ENCODE measurements at regions not wholly inside any gene's neighbourhood (a gene's known extent, or its start where the extent isn't known, plus 50 kb on each side); places are given as distances from the start of the nearest gene placed in this dataset.

DNA sequence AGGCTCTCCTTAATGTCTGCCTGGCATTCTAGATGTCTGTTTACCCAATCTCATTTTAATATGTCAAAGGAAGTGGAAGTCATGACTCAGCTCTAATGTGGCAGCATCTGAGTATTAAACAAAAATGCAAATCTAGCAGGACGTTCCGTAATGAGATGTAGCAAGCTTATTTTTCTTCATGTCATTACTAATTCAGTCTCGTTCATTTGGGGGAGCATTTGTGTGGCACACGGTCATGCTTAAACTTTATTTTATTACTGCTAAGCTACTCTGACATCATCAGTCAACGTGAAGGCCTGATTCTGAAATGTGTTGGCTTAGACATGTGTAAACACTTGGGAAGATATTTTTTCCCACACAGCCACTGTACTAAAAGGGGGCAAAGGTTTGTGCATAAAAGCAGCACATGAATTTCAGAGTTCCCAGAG lies 326.7 kb upstream of the TMPO start:
- H3K9ac ChIP-seq, result no peak overlapping the region
- H3K36me3 ChIP-seq (replicated peaks in 1 of 2; ENCODE audit: control insufficient read depth in 1 of 2, insufficient read depth in 2 of 2, low read length in 1 of 2), result no peaks in the 10 kb centered on the region
- no peak overlapping the region for H3K4me3 ChIP-seq (ENCODE audit: low read depth in 2 of 2, low read length in 1 of 2)
- no peak overlapping the region for H2AFZ ChIP-seq (ENCODE audit: low read depth)
- no peak overlapping the region for H3K4me2 ChIP-seq
- no peaks in the 10 kb centered on the region for H3K4me1 ChIP-seq (ENCODE audit: control insufficient read depth in 1 of 2, insufficient read depth in 2 of 2, low read depth in 1 of 2, low read length in 1 of 2)
- H3K27me3 ChIP-seq (ENCODE audit: insufficient read depth), result no peaks in the 10 kb centered on the region
- H3K9me3 ChIP-seq, result no peaks in the 10 kb centered on the region
- H3K9me2 ChIP-seq, result no peaks in the 10 kb centered on the region
- POLR2A ChIA-PET, result no interaction called here
- CTCF ChIA-PET, result no interaction called here
- no peak for DNase-seq
- TF ChIP-seq, protein P1, sequence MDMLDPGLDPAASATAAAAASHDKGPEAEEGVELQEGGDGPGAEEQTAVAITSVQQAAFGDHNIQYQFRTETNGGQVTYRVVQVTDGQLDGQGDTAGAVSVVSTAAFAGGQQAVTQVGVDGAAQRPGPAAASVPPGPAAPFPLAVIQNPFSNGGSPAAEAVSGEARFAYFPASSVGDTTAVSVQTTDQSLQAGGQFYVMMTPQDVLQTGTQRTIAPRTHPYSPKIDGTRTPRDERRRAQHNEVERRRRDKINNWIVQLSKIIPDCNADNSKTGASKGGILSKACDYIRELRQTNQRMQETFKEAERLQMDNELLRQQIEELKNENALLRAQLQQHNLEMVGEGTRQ (IDR thresholded peaks at IDR 0.05; ENCODE audit: borderline replicate concordance, low read depth, low read length), result no peak
- TF ChIP-seq TAF1 (IDR thresholded peaks at IDR 0.05; ENCODE audit: borderline replicate concordance, low read depth, low read length) (no peak), FOXM1 (IDR thresholded peaks at IDR 0.05; ENCODE audit: low read depth) (no peak), YY1 (IDR thresholded peaks at IDR 0.05; ENCODE audit: low read depth) (no peak), TCF12 (IDR thresholded peaks at IDR 0.05) (no peak), EP300 (IDR thresholded peaks at IDR 0.05; ENCODE audit: borderline replicate concordance in 1 of 2, low read depth in 1 of 2, low read length in 1 of 2) (no peak), RAD21 (IDR thresholded peaks at IDR 0.05; ENCODE audit: low read length) (no peak), RCOR1 (IDR thresholded peaks at IDR 0.05; ENCODE audit: low read length) (no peak), ELF1 (IDR thresholded peaks at IDR 0.05) (no peak), EZH2phosphoT487 (IDR thresholded peaks at IDR 0.05; ENCODE audit: borderline replicate concordance, low read depth) (no peak)
- TF ChIP-seq, protein P2, sequence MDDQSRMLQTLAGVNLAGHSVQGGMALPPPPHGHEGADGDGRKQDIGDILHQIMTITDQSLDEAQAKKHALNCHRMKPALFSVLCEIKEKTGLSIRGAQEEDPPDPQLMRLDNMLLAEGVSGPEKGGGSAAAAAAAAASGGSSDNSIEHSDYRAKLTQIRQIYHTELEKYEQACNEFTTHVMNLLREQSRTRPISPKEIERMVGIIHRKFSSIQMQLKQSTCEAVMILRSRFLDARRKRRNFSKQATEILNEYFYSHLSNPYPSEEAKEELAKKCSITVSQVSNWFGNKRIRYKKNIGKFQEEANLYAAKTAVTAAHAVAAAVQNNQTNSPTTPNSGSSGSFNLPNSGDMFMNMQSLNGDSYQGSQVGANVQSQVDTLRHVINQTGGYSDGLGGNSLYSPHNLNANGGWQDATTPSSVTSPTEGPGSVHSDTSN (IDR thresholded peaks at IDR 0.05), result no peak
- TF ChIP-seq, protein P3, sequence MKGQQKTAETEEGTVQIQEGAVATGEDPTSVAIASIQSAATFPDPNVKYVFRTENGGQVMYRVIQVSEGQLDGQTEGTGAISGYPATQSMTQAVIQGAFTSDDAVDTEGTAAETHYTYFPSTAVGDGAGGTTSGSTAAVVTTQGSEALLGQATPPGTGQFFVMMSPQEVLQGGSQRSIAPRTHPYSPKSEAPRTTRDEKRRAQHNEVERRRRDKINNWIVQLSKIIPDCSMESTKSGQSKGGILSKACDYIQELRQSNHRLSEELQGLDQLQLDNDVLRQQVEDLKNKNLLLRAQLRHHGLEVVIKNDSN (IDR thresholded peaks at IDR 0.05; ENCODE audit: borderline replicate concordance, low read depth), result no peak
- TF ChIP-seq, protein P4, sequence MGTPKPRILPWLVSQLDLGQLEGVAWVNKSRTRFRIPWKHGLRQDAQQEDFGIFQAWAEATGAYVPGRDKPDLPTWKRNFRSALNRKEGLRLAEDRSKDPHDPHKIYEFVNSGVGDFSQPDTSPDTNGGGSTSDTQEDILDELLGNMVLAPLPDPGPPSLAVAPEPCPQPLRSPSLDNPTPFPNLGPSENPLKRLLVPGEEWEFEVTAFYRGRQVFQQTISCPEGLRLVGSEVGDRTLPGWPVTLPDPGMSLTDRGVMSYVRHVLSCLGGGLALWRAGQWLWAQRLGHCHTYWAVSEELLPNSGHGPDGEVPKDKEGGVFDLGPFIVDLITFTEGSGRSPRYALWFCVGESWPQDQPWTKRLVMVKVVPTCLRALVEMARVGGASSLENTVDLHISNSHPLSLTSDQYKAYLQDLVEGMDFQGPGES (IDR thresholded peaks at IDR 0.05; ENCODE audit: low read depth, low read length), result no peak
- WGBS (ENCODE audit: low lambda C conversion rate), result 39% methylated on average over 5 of the region's 5 CpGs
- H3K79me2 ChIP-seq (ENCODE audit: insufficient read depth), result no peaks in the 10 kb centered on the region
- no peaks in the 10 kb centered on the region for H4K20me1 ChIP-seq (ENCODE audit: insufficient read depth)
- no peak overlapping the region for H3K27ac ChIP-seq (ENCODE audit: low read depth in 2 of 2, low read length in 1 of 2)
- H3F3A ChIP-seq (replicated peaks; ENCODE audit: insufficient read depth), result no peaks in the 10 kb centered on the region

DNA sequence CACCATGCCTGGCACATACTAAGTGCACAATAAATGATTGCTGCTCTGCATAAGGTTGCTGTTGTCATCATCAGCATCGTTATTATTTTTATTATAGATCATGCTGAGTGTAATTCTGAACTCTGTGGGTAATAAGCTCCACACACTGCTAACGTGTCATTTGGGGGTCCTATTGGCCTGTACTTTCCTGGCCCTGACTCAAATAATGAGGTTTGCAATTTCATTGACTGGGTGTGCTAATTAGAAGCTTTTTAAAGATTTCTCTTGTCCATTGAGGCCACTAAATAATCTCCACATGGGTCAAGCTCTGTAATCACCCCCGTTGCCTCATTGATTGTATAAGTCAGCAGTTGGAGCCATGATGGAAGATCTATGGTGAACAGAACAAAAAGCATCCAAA lies 320.8 kb upstream of the TMPO start:
- POLR2A ChIA-PET, result no interaction called here
- no peak for DNase-seq
- 15% methylated on average over 3 of the region's 3 CpGs for WGBS (ENCODE audit: low lambda C conversion rate)
- TF ChIP-seq FOXJ3 (CRISPR knock-in tag; IDR thresholded peaks at IDR 0.05) (no peak), RAD21 (IDR thresholded peaks at IDR 0.05; ENCODE audit: low read length) (no peak), FOXM1 (IDR thresholded peaks at IDR 0.05; ENCODE audit: low read depth) (no peak), SIN3A (IDR thresholded peaks at IDR 0.05; ENCODE audit: borderline replicate concordance, low read depth, low read length) (no peak), SMC3 (IDR thresholded peaks at IDR 0.05; ENCODE audit: low read depth, low read length) (no peak), TCF12 (IDR thresholded peaks at IDR 0.05) (no peak), JUND (IDR thresholded peaks at IDR 0.05) (no peak), EP300 (IDR thresholded peaks at IDR 0.05; ENCODE audit: borderline replicate concordance in 1 of 2, low read depth in 1 of 2, low read length in 1 of 2) (no peak), YY1 (IDR thresholded peaks at IDR 0.05; ENCODE audit: low read depth) (no peak), MXI1 (IDR thresholded peaks at IDR 0.05; ENCODE audit: low read depth, low read length) (no peak), NFIC (IDR thresholded peaks at IDR 0.05; ENCODE audit: borderline replicate concordance) (no peak)
- TF ChIP-seq, protein P5, sequence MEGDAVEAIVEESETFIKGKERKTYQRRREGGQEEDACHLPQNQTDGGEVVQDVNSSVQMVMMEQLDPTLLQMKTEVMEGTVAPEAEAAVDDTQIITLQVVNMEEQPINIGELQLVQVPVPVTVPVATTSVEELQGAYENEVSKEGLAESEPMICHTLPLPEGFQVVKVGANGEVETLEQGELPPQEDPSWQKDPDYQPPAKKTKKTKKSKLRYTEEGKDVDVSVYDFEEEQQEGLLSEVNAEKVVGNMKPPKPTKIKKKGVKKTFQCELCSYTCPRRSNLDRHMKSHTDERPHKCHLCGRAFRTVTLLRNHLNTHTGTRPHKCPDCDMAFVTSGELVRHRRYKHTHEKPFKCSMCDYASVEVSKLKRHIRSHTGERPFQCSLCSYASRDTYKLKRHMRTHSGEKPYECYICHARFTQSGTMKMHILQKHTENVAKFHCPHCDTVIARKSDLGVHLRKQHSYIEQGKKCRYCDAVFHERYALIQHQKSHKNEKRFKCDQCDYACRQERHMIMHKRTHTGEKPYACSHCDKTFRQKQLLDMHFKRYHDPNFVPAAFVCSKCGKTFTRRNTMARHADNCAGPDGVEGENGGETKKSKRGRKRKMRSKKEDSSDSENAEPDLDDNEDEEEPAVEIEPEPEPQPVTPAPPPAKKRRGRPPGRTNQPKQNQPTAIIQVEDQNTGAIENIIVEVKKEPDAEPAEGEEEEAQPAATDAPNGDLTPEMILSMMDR (IDR thresholded peaks at IDR 0.05), result no peak
- TF ChIP-seq, protein P2 (IDR thresholded peaks at IDR 0.05), result no peak
- TF ChIP-seq, protein P4 (IDR thresholded peaks at IDR 0.05; ENCODE audit: low read depth, low read length), result no peak

More for the DNA sequence above, 320.8 kb upstream of the TMPO start:
- CTCF ChIA-PET, result interaction anchor here (0.7 kb wide), 1 partner anchor 557 kb away, joined by 3 read pairs; no protein-coding TSS in a partner anchor
- Histone ChIP-seq H3K27me3 (ENCODE audit: insufficient read depth) (no peaks in the 10 kb centered on the region), H3K9me2 (no peaks in the 10 kb centered on the region), H3K9me3 (no peaks in the 10 kb centered on the region), H3K4me2 (no peak overlapping the region), H3K4me3 (ENCODE audit: low read depth in 2 of 2, low read length in 1 of 2) (no peak overlapping the region), H2AFZ (ENCODE audit: low read depth) (no peak overlapping the region), H3K4me1 (ENCODE audit: control insufficient read depth in 1 of 2, insufficient read depth in 2 of 2, low read depth in 1 of 2, low read length in 1 of 2) (no peaks in the 10 kb centered on the region), H3K79me2 (ENCODE audit: insufficient read depth) (no peaks in the 10 kb centered on the region), H3K36me3 (replicated peaks in 1 of 2; ENCODE audit: control insufficient read depth in 1 of 2, insufficient read depth in 2 of 2, low read length in 1 of 2) (no peaks in the 10 kb centered on the region), H3F3A (replicated peaks; ENCODE audit: insufficient read depth) (no peaks in the 10 kb centered on the region), H3K27ac (ENCODE audit: low read depth in 2 of 2, low read length in 1 of 2) (no peak overlapping the region), H4K20me1 (ENCODE audit: insufficient read depth) (no peaks in the 10 kb centered on the region), H3K9ac (no peak overlapping the region)

All from SK-N-SH (cell line).